ENCODE measurements at regions not wholly inside any gene's neighbourhood (a gene's known extent, or its start where the extent isn't known, plus 50 kb on each side); places are given as distances from the start of the nearest gene placed in this dataset.

DNA sequence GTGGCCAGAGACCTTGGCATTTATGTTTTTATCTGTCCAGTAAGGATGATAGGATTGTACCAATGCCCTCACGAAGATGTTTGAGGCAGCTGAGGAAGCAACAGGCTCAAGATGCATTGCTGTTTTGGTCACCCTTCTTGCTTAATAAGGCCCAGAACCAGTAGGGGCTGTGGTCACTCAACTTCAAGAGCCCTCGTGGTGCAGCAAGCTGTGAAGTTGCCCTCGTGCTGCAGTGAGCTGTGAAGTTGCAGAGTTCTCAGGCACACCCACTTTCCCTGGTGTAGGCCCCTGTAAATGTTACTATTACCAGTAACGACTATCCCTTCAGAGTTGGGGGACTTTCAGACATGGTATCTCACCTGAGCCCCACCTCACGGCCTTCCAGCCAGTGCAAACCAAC, 207.6 kb upstream of the LYZL1 start:
- no peak overlapping the region for H3K27ac ChIP-seq (ENCODE audit: low read length)
- no peaks in the 10 kb centered on the region for H3K9me3 ChIP-seq (ENCODE audit: control insufficient read depth in 2 of 2, low read length in 2 of 2)
- H3K4me3 ChIP-seq (ENCODE audit: low read length in 2 of 2): no peak overlapping the region
- no peaks in the 10 kb centered on the region for H3K27me3 ChIP-seq (ENCODE audit: control insufficient read depth in 1 of 2, insufficient read depth in 2 of 2, low read length in 2 of 2)
- no peaks in the 10 kb centered on the region for H3K4me1 ChIP-seq (ENCODE audit: control insufficient read depth, insufficient read depth, low read length)
- no peak overlapping the region for H3K9ac ChIP-seq (ENCODE audit: low read length in 2 of 2)
- no peaks in the 10 kb centered on the region for H3K36me3 ChIP-seq (ENCODE audit: control insufficient read depth in 2 of 2, insufficient read depth in 2 of 2, low read length in 2 of 2)

DNA sequence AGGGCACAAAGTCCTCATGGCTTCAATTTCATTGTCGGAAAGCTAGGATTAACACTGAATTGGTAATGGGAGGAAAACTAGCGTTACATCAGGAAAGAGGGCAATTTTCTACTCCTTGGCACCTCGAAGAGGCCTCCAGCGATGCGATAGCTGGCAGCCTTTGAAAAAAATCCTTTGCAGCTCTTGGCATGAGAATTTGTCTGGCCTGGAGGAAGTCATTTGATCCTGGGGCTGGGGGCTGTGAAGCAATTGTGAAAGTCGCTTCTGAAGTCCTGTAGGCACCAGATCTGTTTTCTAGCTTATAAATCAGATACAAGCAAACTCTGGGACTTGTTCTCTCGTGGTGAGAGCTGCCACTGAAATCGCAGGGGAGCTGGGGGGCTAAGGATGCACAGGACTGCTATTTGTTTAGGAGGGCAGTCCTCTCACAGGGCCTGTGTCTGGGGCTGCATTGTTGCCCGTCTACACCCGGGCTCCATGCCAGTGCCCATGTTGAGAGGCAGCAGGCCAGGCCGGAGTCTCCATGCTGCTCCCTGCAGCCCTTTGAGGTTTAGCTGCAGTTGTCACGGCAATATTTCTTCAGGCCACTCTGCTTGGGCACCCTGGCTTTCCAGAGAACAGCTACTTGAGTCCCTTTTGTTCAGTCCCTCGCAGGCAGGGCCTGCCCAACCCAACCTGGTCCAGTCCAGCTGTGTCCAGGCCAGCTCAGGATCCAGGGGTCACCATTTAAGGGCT, 206.8 kb upstream of the LYZL1 start:
- no peak overlapping the region for H3K9ac ChIP-seq (ENCODE audit: low read length in 2 of 2)
- H3K27me3 ChIP-seq (ENCODE audit: control insufficient read depth in 1 of 2, insufficient read depth in 2 of 2, low read length in 2 of 2): no peaks in the 10 kb centered on the region
- H3K36me3 ChIP-seq (ENCODE audit: control insufficient read depth in 2 of 2, insufficient read depth in 2 of 2, low read length in 2 of 2): no peaks in the 10 kb centered on the region
- H3K4me3 ChIP-seq (ENCODE audit: low read length in 2 of 2): no peak overlapping the region
- H3K27ac ChIP-seq (ENCODE audit: low read length): no peak overlapping the region
- no peaks in the 10 kb centered on the region for H3K4me1 ChIP-seq (ENCODE audit: control insufficient read depth, insufficient read depth, low read length)
- H3K9me3 ChIP-seq (ENCODE audit: control insufficient read depth in 2 of 2, low read length in 2 of 2): no peaks in the 10 kb centered on the region

DNA sequence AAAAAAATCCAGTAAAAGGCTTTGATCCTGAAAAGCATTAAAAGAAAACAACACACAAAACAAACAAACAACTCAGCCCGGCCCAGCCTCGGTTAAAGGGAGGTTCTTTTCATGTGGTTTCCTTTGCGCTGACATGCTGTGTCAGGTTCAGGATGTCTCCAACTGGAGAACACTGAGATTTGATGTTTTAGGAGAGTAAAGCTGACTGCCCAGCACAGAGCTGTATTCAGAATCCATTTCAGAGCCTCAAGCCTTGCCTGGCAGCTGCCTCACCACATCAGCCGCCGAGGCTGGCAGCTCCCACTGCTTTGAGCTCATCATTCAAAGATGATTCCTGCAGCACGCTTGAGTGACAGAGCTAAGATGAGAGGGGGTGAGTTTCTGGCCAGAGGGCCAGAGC, 205.8 kb upstream of the LYZL1 start:
- H3K4me1 ChIP-seq (ENCODE audit: control insufficient read depth, insufficient read depth, low read length): no peaks in the 10 kb centered on the region
- no peak overlapping the region for H3K4me3 ChIP-seq (ENCODE audit: low read length in 2 of 2)
- H3K27me3 ChIP-seq (ENCODE audit: control insufficient read depth in 1 of 2, insufficient read depth in 2 of 2, low read length in 2 of 2): no peaks in the 10 kb centered on the region
- no peak overlapping the region for H3K27ac ChIP-seq (ENCODE audit: low read length)
- no peaks in the 10 kb centered on the region for H3K36me3 ChIP-seq (ENCODE audit: control insufficient read depth in 2 of 2, insufficient read depth in 2 of 2, low read length in 2 of 2)
- H3K9ac ChIP-seq (ENCODE audit: low read length in 2 of 2): no peak overlapping the region
- H3K9me3 ChIP-seq (ENCODE audit: control insufficient read depth in 2 of 2, low read length in 2 of 2): no peaks in the 10 kb centered on the region

DNA sequence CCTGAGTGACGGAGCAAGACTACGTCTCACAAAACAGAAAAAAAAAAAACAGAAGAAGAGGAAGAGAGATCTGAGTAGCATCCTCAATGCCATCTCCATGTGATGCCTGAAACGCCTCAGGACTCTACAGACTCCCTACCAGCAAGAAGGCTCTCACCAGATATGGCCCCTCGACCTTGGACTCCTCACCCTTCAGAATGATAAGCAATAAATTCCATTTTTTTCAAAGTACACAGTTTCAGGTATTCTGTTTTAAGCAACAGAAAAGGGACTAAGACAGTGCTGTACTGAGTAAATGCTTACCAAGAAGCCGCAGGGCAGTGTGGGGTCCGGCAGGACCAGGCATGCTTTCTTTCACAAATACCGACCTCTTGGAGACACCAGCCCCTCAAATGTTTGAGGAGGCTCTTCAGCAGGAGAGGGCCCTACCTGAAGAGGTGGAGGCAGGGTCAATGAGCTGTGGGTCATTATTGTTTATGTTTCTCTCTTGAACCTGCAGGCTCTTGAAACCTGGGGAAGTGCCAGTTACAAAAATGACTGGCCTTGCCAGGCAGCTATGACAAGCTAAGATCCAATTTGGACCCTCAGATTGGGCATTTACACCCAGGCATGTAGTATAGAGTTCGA, 204.1 kb upstream of the LYZL1 start:
- Histone ChIP-seq H3K9me3 (ENCODE audit: control insufficient read depth in 2 of 2, low read length in 2 of 2) (no peaks in the 10 kb centered on the region), H3K4me3 (ENCODE audit: low read length in 2 of 2) (no peak overlapping the region), H3K9ac (ENCODE audit: low read length in 2 of 2) (no peak overlapping the region), H3K27me3 (ENCODE audit: control insufficient read depth in 1 of 2, insufficient read depth in 2 of 2, low read length in 2 of 2) (no peaks in the 10 kb centered on the region), H3K36me3 (ENCODE audit: control insufficient read depth in 2 of 2, insufficient read depth in 2 of 2, low read length in 2 of 2) (no peaks in the 10 kb centered on the region), H3K27ac (ENCODE audit: low read length) (no peak overlapping the region), H3K4me1 (ENCODE audit: control insufficient read depth, insufficient read depth, low read length) (no peaks in the 10 kb centered on the region)

DNA sequence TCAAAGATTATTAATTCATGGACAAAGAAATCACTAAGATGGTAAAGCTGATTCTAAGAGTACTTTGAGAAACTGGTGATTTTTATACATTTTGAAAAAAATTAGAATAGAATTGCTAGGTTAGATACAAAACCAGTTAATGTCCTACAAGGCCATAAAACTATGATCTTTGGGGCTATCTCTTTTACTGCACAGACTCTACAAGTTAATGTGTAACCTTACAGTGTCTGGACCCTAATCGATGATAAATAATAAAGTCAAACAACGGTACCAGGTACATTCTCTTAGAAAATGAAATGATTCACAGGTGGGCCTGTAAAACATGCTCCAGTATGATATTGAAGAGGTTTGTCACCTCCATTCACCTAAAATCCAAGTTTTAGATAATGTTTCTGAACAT, 199.8 kb upstream of the LYZL1 start:
- Histone ChIP-seq H3K4me3 (ENCODE audit: low read length in 2 of 2) (no peak overlapping the region), H3K9ac (ENCODE audit: low read length in 2 of 2) (no peak overlapping the region), H3K27ac (ENCODE audit: low read length) (no peak overlapping the region), H3K9me3 (ENCODE audit: control insufficient read depth in 2 of 2, low read length in 2 of 2) (no peaks in the 10 kb centered on the region), H3K27me3 (ENCODE audit: control insufficient read depth in 1 of 2, insufficient read depth in 2 of 2, low read length in 2 of 2) (no peaks in the 10 kb centered on the region), H3K36me3 (ENCODE audit: control insufficient read depth in 2 of 2, insufficient read depth in 2 of 2, low read length in 2 of 2) (no peaks in the 10 kb centered on the region), H3K4me1 (ENCODE audit: control insufficient read depth, insufficient read depth, low read length) (no peaks in the 10 kb centered on the region)

DNA sequence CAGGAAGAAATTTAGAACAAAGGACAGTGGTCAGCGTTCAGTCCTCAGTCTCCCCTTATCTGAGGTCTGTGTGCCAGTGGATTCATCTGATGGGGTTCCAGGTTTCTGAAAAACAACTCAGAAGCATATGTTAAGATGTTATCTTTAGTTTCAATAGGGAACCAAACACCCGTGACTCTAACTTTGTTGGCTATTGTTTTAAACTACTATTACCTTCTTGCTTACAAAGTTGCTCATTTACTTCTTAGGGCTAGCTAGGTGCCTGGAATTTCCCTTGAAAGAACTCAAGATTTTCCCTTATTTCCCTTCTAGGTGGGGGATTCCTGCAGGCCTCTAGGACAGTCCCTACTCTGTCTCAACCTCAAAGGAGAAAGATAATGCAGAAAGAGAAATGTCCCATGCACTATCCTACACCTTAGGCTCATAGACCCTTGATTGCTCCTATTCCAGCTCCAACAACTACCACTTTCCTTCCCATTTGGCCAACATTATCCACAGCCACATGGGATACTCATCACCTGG, 192.5 kb upstream of the LYZL1 start:
- Histone ChIP-seq H3K9ac (ENCODE audit: low read length in 2 of 2) (no peak overlapping the region), H3K9me3 (ENCODE audit: control insufficient read depth in 2 of 2, low read length in 2 of 2) (no peaks in the 10 kb centered on the region), H3K4me3 (ENCODE audit: low read length in 2 of 2) (no peak overlapping the region), H3K27ac (ENCODE audit: low read length) (no peak overlapping the region), H3K36me3 (ENCODE audit: control insufficient read depth in 2 of 2, insufficient read depth in 2 of 2, low read length in 2 of 2) (no peaks in the 10 kb centered on the region), H3K4me1 (ENCODE audit: control insufficient read depth, insufficient read depth, low read length) (no peaks in the 10 kb centered on the region), H3K27me3 (ENCODE audit: control insufficient read depth in 1 of 2, insufficient read depth in 2 of 2, low read length in 2 of 2) (no peaks in the 10 kb centered on the region)

DNA sequence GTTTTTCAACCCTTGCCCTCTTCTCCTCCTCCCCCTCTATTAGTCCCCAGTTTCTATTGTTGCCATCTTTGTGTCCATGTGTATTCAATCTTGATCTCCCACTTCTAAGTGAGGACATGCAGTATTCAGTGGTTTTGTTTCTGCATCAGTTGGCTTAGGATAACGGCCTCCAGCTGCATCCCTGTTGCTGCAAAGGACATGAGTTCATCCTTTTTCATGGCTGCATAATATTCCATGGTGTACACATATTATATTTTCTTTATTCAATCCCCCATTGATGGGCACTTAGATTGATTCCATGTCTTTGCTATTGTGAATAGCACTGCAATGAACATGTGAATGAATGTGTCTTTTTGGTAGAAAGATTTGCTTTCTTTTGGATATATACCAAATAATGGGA, 190.4 kb upstream of the LYZL1 start:
- no peak overlapping the region for H3K4me3 ChIP-seq (ENCODE audit: low read length in 2 of 2)
- H3K27ac ChIP-seq (ENCODE audit: low read length): no peak overlapping the region
- H3K4me1 ChIP-seq (ENCODE audit: control insufficient read depth, insufficient read depth, low read length): no peaks in the 10 kb centered on the region
- no peaks in the 10 kb centered on the region for H3K27me3 ChIP-seq (ENCODE audit: control insufficient read depth in 1 of 2, insufficient read depth in 2 of 2, low read length in 2 of 2)
- H3K36me3 ChIP-seq (ENCODE audit: control insufficient read depth in 2 of 2, insufficient read depth in 2 of 2, low read length in 2 of 2): no peaks in the 10 kb centered on the region
- H3K9me3 ChIP-seq (ENCODE audit: control insufficient read depth in 2 of 2, low read length in 2 of 2): peaks cover 0 to 3% of the 10 kb centered on the region in 2 donors
- no peak overlapping the region for H3K9ac ChIP-seq (ENCODE audit: low read length in 2 of 2)

DNA sequence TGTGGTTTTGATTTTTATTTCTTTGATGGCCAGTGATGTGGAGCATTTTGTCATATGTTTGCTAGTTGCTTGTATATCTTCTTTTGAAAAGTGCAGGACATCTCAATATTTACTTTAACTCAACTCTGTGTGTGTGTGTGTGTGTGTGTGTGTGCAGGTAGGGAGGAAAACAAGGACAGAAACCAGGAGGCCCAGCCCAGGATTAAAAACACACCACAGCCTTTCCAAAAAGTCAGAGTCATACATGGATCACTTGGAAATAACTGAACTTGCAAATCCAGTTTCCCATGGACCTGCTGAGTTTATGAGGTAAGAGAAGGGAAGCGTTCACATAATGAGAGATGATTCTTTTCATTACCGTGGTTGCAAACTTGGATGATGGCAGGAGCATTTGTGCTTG, 189.9 kb upstream of the LYZL1 start:
- no peak overlapping the region for H3K27ac ChIP-seq (ENCODE audit: low read length)
- H3K9me3 ChIP-seq (ENCODE audit: control insufficient read depth in 2 of 2, low read length in 2 of 2): peaks cover 0 to 4% of the 10 kb centered on the region in 2 donors
- no peaks in the 10 kb centered on the region for H3K4me1 ChIP-seq (ENCODE audit: control insufficient read depth, insufficient read depth, low read length)
- no peak overlapping the region for H3K9ac ChIP-seq (ENCODE audit: low read length in 2 of 2)
- no peak overlapping the region for H3K4me3 ChIP-seq (ENCODE audit: low read length in 2 of 2)
- no peaks in the 10 kb centered on the region for H3K36me3 ChIP-seq (ENCODE audit: control insufficient read depth in 2 of 2, insufficient read depth in 2 of 2, low read length in 2 of 2)
- H3K27me3 ChIP-seq (ENCODE audit: control insufficient read depth in 1 of 2, insufficient read depth in 2 of 2, low read length in 2 of 2): no peaks in the 10 kb centered on the region

DNA sequence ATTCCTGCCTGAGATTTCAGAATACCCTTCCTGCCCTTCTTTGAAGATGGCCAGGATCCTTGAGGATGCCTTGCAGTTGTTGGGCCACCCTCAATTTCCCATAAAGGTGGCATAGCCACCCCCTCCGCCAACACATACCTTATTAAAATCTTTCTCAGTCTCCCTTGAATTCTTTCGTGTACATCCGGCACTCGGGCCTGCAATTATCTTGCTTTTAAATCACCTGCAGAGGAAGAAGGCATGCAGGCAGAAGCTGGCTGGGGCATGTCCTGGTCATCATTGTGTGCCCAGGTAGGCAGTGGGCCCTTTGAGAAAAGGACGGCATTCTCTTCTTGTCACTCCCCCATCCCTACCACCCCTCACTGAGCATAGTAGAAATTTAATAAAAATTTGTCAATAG, 189.5 kb upstream of the LYZL1 start:
- Histone ChIP-seq H3K4me1 (ENCODE audit: control insufficient read depth, insufficient read depth, low read length) (no peaks in the 10 kb centered on the region), H3K27me3 (ENCODE audit: control insufficient read depth in 1 of 2, insufficient read depth in 2 of 2, low read length in 2 of 2) (peaks cover 0 to 3% of the 10 kb centered on the region in 2 donors), H3K9ac (ENCODE audit: low read length in 2 of 2) (no peak overlapping the region), H3K27ac (ENCODE audit: low read length) (no peak overlapping the region), H3K36me3 (ENCODE audit: control insufficient read depth in 2 of 2, insufficient read depth in 2 of 2, low read length in 2 of 2) (no peaks in the 10 kb centered on the region), H3K9me3 (ENCODE audit: control insufficient read depth in 2 of 2, low read length in 2 of 2) (peaks cover 0 to 4% of the 10 kb centered on the region in 2 donors), H3K4me3 (ENCODE audit: low read length in 2 of 2) (no peak overlapping the region)

DNA sequence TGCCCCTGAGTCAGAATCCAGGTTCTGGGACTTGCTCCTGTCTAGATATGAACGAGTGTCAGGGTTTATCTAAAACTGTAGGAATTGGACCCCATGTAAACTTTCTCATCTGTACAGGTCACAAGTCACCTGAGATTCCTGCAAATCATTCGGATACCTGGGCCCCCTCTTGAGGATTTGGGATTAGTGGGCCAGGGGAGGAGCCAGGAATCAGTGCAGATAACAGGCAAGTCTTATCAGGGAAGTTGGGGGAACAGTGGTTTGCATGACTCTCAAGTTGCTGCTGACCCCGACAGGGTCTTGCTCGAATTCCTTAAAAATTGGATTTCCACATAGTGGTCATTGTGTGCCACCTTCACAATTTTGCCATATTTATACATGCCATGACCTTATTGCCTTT, 188.4 kb upstream of the LYZL1 start:
- no peak overlapping the region for H3K27ac ChIP-seq (ENCODE audit: low read length)
- peaks cover 0 to 4% of the 10 kb centered on the region in 2 donors for H3K9me3 ChIP-seq (ENCODE audit: control insufficient read depth in 2 of 2, low read length in 2 of 2)
- H3K9ac ChIP-seq (ENCODE audit: low read length in 2 of 2): no peak overlapping the region
- H3K36me3 ChIP-seq (ENCODE audit: control insufficient read depth in 2 of 2, insufficient read depth in 2 of 2, low read length in 2 of 2): no peaks in the 10 kb centered on the region
- no peaks in the 10 kb centered on the region for H3K4me1 ChIP-seq (ENCODE audit: control insufficient read depth, insufficient read depth, low read length)
- H3K27me3 ChIP-seq (ENCODE audit: control insufficient read depth in 1 of 2, insufficient read depth in 2 of 2, low read length in 2 of 2): peaks cover 0 to 4% of the 10 kb centered on the region in 2 donors
- H3K4me3 ChIP-seq (ENCODE audit: low read length in 2 of 2): no peak overlapping the region

DNA sequence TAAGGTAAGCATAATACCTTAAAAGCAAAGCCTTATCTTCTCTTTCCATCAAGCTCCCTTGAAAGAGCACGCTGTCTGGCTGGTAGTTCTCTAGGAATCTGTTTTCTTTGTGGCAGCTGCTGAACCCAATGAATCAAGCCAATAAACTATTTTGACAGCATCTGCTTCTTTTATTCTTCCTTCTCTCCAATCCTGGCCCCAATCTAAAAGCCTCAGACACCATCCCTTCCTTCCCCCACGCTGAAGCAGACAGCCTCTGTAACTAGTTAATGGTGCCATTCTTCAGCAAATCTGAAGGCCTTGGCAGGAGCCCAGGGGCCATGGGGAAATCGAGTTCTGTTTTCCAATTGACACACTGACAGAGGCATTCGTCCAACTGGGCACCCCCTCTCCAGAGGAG, 186.6 kb upstream of the LYZL1 start:
- H3K27me3 ChIP-seq (ENCODE audit: control insufficient read depth in 1 of 2, insufficient read depth in 2 of 2, low read length in 2 of 2): peaks cover 0 to 4% of the 10 kb centered on the region in 2 donors
- no peak overlapping the region for H3K4me3 ChIP-seq (ENCODE audit: low read length in 2 of 2)
- peaks cover 0 to 4% of the 10 kb centered on the region in 2 donors for H3K9me3 ChIP-seq (ENCODE audit: control insufficient read depth in 2 of 2, low read length in 2 of 2)
- no peak overlapping the region for H3K9ac ChIP-seq (ENCODE audit: low read length in 2 of 2)
- H3K36me3 ChIP-seq (ENCODE audit: control insufficient read depth in 2 of 2, insufficient read depth in 2 of 2, low read length in 2 of 2): no peaks in the 10 kb centered on the region
- no peak overlapping the region for H3K27ac ChIP-seq (ENCODE audit: low read length)
- no peaks in the 10 kb centered on the region for H3K4me1 ChIP-seq (ENCODE audit: control insufficient read depth, insufficient read depth, low read length)
